ENCODE measurements at regions not wholly inside any gene's neighbourhood (a gene's known extent, or its start where the extent isn't known, plus 50 kb on each side); places are given as distances from the start of the nearest gene placed in this dataset.

GRCh38 chr11:20256925-20257324, 96.7 kb upstream of the DBX1 start:
- H3K4me3 ChIP-seq (ENCODE audit: control insufficient read depth, low read depth, low read length): no peak overlapping the region
- no peak for DNase-seq (ENCODE audit: low read depth)
- TF ChIP-seq CTCF (IDR thresholded peaks at IDR 0.05; ENCODE audit: control insufficient read depth, insufficient read depth, low read depth, low read length, missing control alignments): no peak

DNA sequence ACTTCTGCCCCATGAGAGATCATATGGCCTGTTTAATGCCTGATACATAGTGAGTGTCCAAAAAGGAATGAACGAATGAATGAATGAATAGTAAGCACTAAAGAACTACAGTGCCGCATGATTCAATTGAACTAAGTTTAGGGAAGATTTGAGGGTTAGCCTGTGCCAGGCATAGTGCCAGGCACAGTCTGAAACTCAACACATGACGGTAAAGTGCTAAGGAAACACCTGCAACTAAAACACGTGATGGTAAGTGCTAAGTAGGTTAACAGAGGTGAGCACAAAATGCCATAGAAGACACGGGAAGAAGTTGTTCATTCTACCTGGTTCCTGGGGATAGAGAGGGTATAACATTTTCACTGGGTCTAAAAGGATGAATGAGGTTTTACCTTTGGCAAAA, 93.5 kb upstream of the DBX1 start:
- TF ChIP-seq CTCF (IDR thresholded peaks at IDR 0.05; ENCODE audit: control insufficient read depth, insufficient read depth, low read depth, low read length, missing control alignments): no peak
- DNase-seq (ENCODE audit: low read depth): no peak
- H3K4me3 ChIP-seq (ENCODE audit: control insufficient read depth, low read depth, low read length): no peak overlapping the region

DNA sequence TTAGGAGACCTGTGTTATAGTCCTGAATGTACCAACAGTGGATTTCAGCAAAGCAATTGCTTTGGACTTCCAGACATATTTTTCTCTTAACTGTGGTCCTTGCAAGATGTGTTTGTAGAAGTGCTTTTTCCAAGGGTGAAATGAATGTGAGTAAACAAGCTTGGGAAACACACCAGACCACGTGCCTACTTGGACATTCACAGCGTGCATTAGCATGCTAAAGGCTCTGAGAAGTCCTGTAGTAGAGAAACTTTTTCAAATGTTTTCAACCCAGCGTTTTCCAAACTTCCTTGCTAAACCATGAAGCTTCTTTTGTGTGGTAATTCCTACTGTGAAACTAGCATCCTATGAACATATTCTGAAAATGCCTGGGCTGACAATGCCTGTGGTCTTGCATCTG, 91.2 kb upstream of the DBX1 start:
- no peak for DNase-seq (ENCODE audit: low read depth)
- TF ChIP-seq CTCF (IDR thresholded peaks at IDR 0.05; ENCODE audit: control insufficient read depth, insufficient read depth, low read depth, low read length, missing control alignments): no peak
- no peak overlapping the region for H3K4me3 ChIP-seq (ENCODE audit: control insufficient read depth, low read depth, low read length)

DNA sequence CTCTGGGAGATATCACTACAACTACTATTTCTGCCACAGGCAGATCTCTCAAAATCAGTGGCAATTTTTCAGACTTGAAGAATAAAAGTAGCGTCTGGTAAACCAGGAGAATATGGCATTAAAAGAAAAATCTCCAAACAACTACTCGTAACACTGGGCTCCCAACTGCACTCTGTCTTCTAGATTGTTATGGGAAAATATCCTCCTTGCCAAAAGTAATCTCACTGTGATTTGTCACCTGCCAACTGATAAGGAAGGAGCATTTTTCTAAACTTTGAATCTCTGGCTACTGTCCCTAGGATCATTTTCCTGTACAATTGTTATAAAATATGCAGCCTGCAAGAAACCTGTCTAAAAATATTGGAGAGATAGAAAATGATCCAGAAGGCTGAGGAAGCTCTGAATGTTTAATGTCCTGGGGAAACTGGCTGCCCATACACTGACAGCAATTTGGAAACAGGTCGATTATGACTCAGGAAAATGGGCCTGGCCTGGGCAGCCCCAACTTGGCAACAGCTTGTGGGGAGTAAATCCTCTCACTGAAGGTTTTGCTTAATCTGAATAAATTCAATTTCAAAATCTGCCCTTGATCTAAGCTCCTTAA, 90.5 kb upstream of the DBX1 start:
- TF ChIP-seq CTCF (IDR thresholded peaks at IDR 0.05; ENCODE audit: control insufficient read depth, insufficient read depth, low read depth, low read length, missing control alignments): no peak
- DNase-seq (ENCODE audit: low read depth): no peak
- no peak overlapping the region for H3K4me3 ChIP-seq (ENCODE audit: control insufficient read depth, low read depth, low read length)

DNA sequence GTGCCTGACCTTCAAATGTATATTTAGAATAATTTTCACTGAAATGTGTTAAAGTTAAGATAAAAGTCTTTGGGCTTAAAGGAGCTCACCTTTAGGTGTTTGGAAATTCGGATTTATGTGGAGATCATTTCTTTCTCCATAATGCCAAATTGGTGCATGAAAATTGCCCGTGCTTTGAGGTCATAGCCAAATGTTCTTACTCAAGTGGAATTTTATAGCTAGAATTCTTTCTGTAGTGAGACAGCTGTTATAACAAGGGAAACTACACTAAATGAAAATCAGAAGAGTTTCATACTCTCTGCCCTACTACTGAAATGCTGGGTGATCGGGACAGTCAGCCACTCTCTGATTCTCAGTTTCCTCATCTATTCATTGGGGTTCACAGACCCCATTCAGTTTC, 89.5 kb upstream of the DBX1 start:
- H3K4me3 ChIP-seq (ENCODE audit: control insufficient read depth, low read depth, low read length): no peak overlapping the region
- no peak for TF ChIP-seq CTCF (IDR thresholded peaks at IDR 0.05; ENCODE audit: control insufficient read depth, insufficient read depth, low read depth, low read length, missing control alignments)
- DNase-seq (ENCODE audit: low read depth): no peak

- H3K4me3 ChIP-seq (ENCODE audit: control insufficient read depth, low read depth, low read length): no peak overlapping the region
- no peak for DNase-seq (ENCODE audit: low read depth)
- no peak for TF ChIP-seq CTCF (IDR thresholded peaks at IDR 0.05; ENCODE audit: control insufficient read depth, insufficient read depth, low read depth, low read length, missing control alignments)
Measured at GRCh38 chr11:20249378-20249777, 89.1 kb upstream of the DBX1 start.

DNA sequence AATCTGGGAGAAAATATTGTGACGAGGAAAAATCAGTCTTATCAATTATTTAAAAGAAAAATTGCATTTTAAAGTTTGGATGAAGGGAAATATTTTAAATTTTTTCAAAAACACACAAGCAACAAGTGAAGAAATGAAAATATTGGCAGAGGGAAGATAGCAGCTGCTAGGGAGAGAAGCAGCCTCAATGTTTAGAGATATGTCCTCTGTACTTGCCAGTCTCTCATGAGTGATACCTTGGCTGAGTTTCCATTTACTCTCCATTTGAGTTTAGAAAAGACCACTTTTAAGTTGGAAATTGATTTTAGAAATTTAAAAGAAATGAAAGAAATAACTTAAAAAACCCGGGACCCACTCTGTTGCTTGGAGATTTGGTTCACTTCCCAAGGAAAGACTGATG, 88.6 kb upstream of the DBX1 start:
- no peak for TF ChIP-seq CTCF (IDR thresholded peaks at IDR 0.05; ENCODE audit: control insufficient read depth, insufficient read depth, low read depth, low read length, missing control alignments)
- DNase-seq (ENCODE audit: low read depth): no peak
- no peak overlapping the region for H3K4me3 ChIP-seq (ENCODE audit: control insufficient read depth, low read depth, low read length)
